ENCODE measurements at regions not wholly inside any gene's neighbourhood (a gene's known extent, or its start where the extent isn't known, plus 50 kb on each side); places are given as distances from the start of the nearest gene placed in this dataset.

DNA sequence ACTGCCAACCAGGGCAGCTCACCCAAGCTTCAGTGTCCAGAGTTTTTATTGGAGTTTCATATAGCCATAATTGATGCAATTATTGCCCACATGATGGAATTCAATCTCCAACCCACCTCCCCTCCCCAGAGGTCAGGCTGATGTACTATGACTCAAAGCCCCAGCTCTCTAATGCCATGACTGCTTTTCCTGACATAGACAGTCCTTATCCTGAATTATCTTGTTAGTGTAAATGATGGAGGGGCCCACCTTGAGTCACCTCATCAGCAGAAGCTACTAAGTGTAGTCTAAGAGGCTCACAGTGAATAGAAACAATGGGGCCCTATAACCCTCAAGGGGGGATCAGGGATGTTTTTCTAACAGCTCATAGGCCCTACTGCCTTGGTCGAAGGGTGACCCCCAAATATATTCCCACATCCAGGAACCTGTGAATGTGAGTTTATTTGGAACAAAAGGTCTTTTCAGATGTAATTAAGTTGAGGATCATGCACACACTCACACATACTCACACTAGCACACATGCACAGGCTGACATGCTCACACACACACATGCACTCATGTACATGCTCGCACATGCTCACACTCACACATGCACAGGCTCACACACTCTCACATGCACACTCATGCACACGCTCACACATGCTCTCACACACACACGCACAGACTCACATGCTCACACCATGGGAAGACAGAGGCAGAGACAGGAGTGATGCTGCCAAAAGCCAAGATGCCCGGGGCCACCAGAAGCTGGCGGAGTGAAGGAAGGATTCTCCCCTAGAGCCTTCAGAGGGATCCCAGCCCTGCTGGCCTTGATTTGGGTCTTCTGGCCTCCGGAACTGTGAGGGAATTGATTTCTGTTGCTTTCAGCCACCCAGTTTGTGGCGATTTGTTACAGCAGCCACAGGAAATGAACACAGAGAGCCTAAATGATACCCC is 131.2 kb upstream of the SMAD3 start:
- no peak for DNase-seq

DNA sequence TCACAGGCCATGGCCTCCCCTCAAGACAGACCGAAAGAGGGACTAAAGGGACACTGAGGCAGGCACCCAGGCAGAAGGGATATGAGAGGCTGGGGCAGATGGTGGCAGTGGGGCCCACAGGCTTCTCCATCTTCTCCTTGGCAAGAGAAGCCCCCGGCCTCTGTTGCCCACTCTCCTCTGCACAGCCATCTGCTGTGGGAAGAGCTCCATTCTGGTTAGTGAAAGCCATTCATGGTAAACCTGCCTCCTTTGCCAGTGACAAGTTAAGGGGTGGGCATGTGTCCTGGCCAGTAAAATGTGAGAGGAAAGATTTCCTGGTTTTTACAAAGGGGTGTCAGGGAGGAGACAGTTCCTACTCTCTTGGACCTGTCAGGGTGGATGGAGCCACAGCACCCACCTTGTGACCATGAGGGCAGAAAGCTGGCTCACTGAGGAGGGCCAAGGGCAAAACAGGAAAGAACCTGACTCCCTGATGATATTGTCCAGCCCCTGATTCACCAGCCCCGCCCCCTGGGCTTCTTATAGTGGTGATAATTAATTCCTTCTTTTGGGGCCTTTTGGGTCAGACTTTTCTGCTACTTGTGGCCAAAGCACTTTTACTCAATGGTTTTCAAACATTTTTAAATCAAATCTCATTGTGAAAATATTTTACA is 130.4 kb upstream of the SMAD3 start:
- DNase-seq: no peak

DNA sequence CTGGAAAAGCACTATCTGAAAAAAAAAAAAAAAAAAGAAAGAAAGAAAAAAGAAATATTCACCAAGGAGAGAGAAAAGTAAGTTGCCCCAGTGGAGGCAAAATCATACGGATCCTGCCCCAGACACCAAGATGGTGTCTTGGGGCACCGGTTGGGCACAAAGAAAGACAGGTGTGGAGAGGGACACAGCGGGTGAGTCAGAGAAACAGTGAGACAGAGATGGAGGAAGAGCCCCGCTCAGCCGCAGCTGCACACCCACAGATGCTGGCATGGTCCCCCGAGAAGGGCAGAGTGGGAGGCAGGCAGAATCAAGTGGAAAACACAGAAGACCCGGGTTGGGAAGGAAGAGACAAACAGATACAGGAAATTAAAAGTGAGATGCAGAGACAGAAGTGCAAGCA is 129.7 kb upstream of the SMAD3 start:
- no peak for DNase-seq

DNA sequence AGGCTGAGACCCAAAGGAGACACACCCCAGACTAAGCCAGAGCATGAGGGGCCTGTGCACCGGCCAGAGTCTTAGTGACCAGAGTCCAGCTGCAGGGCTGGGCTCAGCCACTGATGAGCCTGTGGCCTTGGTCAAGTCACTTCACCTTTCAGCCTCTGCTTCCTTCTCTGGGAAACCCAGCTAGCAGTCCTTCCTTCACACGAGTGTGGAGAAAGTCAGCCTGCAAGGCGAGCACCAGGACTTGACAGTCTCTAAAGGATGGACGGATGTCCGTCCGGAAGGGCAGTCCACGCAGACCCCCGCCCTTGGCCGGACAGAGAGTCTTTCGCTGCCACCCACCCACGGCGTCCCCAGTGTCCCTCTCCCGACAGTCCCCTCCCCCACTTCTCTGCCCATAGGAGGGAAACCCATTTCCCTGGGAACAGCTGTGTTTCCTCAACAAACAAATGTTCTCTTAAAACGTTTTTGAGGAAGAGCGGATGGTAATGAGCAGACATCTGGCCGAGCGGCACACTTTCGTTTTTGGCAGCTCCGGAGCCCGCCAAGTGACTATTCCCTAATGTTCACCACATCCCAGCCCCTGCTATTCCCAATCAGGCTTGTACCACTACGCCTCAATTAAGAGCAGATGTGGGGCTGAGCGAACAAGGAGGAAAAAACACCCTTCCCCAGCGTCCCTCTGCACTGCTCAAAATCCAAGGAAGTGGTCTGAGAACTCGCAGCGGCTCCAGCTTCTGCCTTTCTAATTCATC is 129.1 kb upstream of the SMAD3 start:
- no peak for DNase-seq

DNA sequence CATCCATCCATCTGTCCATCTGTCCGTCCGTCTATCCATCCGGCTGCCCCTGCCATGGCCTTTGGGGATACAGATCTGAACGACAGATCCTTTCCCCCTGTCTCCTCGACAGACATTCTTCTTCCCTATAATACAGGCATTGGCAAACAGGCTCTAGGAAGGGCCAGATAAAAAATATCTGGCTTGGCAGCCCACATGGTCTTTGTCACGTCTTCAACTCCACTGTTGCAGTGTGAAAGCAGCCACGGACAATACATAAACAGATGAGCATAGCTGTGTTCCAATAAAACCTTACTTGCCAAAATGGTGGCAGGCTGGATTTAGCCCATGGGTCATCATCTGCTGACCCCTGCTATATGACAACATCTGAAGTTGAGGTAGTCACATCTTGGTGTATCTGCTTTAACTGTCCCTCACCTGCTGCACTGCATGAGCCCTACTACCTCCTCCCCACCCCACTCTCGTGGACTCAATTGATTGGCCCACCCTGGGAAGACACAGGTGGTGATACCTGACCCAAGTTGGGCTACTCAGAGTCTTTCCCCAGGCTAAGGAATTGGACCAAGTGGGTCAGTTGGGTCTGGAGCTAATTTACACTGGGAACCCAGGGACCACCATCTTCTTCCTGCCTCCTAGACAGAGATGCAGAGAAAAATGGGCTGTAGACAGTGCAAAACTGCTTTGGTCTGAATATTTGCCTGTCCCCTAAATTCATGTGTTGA is 128.4 kb upstream of the SMAD3 start:
- no peak for DNase-seq

DNA sequence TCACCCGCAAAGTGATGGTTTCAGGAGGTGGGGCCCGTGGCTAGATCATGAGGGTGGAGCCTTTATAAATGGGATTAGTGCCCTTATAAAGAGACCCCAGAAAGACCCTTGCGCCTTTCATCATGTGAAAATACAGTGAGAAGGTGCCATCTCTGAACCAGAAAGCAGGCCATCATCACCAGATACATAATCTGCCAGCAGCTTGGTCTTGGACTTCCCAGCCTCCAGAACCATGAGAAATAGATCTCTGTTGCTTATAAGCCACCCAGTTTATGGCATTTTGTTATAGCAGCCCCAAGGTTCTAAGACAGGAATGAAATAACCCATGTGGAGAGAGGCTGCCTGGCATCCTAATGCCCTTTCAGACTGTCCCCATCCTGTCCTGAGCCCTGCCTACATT is 127.8 kb upstream of the SMAD3 start:
- DNase-seq: no peak

DNA sequence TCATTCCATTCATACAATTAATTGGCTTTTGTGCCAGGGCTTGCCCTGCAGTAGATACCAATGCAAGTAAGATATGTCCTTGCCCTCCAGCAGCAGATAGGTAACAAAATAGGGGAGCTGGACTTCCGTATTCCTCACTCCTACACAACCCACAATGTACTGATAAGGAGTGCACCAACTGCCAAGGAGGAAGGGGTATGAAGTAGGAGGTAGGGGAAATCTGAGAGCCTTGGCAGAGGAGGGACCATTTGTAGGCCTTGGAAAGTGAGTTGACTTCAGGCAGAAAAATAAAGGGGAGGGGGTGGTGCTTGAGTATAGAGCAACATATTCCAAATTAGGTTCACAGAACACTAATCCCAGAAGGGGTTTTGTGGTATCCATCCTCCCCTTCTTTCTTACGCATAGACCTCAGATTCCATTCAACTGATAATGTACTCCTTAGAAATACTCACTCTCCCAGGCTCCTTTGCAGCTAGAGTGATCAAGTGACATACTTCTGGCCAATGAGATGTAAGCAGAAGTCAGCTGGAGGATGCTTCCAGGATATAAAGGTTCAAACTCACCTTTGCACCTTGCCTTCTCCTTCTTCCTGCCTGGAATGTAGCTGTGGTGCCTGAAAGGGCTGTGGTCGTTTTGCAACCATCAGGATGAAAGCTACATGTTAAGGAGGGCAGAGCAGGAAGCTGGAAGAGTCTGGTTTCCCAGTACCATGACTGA is 127.1 kb upstream of the SMAD3 start:
- DNase-seq: no peak

DNA sequence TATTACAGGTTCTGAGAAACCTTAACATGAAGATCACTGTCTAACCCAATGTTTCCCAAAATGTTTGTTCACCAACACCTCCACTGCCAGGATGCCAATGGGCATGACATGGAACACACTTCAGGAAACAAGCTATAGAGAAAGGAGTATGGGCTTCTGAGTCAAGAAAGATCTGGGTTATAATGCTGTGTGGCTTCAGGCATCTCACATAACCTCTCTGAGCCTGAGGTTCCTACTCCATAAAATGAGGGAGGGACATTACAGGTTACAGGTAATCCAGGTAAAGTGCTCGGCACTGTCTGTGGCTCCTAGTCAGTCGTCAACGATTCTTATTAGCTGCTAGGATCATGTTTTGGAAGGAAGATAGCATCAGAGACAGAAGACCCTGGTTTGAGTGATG is 126.4 kb upstream of the SMAD3 start:
- DNase-seq: no peak

DNA sequence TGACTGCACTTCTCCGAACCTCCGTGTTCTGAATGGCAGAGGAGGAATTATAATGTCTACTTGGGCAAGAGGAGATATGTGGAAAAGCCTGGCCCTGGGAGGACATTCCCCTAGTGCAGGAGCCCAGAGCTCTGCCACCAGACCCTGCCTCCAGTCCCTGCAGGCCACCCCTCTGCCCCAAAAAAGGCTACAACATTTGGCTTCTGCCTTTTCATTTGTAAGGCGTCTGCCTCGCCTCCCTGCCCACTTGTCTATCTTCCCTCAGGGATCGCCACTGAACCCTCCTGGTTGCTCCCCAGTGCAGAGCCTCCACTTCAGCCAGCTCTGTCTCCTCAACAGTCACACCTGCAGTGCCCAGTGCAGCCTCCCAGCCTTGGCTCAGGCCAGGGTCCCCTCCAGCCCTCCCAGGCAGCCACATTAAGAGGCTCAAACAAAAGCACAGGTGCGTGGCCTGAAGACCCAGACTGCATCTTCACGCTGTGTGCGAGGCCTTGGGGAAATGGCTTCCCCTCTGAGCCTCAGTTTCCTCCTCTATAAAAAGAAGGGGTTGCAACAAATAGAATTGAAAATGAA is 125.9 kb upstream of the SMAD3 start:
- DNase-seq: no peak

DNA sequence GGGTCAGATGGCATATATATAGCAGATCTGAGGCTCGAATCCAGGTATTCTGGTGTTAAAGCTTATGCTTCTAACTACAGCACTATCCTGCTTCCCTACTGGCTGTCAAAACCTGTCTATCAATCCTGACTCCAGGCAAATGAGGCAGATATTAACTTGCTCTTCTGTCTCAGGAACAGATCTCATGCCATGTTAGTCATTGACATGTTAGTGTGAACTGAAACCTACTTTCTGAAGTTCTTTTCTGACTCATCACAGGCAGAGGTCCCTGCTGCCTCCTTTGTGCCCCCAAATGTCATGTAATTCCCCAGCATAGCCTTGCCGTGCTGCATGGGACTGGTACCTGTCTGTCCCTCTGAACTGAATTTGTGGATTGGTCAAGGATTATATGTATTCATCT is 125.0 kb upstream of the SMAD3 start:
- DNase-seq: peak in 1 of 2 experiments; percentile 13

DNA sequence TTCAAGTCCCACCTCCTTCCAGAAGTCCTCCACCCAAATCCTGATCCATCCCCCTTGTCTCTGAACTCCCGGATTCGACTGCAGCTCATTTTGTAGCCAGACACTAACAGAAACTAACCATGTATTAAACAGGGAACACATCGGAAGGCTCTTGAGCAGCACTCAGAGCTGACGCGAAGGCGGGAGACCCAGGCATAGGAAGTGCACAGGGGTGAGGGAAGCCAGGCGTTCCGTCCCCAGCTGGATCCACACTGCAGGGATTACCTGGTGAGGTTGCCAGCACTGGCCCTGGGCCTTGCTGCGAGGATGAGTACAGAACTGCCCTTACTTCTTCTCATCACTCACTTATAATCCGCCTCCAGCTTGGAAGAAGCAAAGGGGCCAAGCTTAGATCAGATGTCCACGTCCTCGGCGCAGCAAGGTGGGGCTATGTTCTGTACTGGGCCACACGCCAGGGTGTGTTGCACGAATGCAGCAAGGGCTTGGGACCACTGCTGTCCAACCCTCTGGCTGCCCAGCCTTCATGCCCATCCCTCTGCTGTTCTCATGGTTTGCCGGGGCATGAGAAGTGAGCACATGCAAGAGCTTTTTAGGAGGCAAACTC is 124.2 kb upstream of the SMAD3 start:
- DNase-seq: no peak

DNA sequence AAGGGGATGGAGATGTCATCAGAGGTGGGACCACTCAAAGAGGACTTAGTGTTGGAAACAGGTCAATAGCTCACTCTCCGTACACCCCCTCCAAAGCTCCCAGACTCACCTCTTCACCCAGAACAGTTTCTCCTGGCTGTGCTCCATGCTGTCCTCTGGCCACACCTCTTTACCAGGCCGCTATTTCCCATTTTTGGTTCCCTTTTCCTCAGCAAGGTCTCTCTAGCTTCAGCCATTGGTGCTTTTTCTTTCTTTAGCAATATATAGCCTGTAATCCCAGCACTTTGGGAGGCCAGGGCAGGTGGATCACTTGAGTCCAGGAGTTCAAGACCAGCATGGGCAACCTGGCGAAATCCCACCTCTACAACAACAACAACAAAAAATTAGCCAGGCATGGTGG is 123.6 kb upstream of the SMAD3 start:
- DNase-seq: no peak

DNA sequence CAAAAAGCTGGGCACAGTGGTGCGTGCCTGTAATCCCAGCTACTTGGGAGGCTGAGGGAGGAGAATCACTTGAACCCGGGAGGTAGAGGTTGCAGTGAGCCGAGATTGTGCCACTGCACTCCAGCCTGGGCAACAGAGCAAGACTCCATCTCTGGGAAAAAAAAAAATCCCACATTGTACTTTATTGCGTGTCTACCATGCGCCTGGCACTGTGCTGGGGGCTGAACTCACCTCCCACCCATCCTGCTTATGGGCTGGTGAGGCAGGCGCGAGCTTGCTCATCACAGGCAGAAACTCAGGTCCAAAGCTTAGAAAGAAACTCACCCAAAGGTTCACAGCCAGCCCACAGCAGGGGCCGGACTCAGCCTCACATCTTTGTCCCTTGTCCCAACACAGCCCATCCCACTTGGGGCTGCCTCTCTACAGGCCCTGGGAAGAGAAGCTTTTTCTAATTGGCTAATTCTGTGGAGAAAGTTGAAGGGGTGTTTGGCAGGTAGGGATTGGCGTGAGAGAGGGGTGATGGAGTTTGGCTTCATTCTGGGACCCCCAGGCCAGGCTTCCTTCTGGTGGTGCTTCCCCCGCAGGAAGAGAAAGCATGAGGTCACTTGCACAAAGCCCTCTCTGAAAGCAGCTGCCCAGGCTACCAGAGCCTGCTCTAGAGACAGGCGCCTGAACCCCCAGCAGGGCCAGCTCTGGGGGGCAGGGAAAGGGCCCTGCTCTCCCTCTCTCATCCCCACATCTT is 122.6 kb upstream of the SMAD3 start:
- DNase-seq: no peak

DNA sequence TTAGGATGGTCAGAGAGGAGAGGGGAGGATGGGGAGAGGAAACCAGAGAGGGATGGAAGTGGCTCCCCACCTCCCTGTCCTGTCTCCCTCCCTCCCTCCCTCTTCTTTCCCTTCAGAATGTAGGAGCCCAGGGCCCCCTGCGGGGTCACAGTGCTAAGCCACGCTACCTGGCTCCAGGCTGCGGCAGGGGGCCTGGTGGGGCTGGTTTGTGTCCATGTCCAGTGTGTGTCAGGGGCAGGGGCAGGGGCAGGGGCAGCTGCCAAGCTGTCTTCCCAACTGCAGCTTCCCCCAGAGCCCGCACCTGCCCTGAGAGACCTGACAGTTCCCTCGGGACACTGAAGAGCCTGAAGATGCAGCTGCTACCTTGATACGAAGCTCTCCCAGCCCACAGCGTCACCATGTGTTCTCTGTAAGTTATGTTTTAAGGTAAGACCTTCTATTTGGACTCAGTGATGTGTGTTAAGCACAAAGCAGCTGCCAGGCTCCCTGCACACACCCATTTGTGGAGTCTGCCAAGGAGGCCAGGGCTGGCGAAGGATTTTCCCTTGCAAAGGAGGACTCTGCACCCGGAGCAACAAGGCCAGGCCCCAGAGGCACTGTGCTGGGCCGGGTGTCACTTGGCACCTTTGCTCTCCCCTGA is 121.8 kb upstream of the SMAD3 start:
- no peak for DNase-seq

DNA sequence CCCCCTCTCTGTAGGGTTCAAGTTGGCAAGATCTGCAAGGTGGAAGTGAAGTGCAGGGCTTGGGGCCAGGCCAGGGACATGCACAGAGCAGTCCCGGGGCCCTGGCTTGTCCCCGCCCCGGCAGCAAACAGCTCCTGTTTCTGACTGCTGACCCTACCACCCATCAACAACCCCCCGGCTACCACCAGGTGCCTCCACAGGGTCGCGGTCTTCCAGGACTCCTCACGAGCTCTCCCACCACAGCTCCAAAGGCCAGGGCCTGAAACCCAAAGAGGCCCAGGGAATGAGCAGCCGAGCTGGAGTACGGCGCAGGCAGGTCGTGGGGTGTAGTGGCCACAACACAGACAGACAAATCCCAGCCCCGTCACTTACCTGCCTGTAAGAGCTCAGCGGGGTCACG is 121.3 kb upstream of the SMAD3 start:
- DNase-seq: no peak

DNA sequence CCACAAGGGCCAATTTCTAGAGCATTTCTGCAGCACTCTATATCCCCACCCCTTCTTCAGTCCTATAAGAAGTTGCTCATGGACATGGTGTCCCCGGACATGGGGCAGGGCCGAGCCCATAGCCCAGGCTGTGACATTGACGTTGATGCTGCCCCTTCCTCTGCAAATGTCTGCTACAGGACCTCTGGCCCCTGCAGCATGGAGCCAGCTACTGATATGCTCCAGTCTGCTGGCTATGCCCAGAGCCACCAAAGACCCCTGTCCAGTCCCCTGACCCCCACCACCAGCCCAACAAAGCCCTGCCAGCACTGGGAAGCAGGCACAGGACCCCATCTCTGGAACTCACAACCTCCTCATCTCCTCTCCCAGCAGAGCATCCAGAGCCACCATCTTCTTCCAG is 120.1 kb upstream of the SMAD3 start:
- DNase-seq: no peak

DNA sequence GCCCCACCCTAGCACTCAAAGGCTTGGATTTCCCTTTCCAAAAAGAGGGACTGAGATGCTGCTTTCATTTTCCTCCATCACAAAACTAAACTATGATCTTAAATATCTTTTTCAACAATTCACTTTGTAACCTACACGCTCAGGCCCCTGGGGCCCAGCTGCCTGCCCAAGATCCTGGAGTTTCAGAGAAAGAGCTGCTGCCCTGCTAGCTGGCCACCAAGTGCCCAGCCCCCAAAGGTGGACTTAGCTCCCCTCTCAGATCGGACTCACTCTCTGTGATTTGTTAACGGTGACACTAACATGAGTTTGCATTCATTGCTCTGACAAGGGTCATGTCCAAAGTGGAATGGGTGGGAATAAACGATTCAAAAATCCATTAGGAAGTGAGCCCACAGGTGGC is 119.6 kb upstream of the SMAD3 start:
- DNase-seq: no peak

DNA sequence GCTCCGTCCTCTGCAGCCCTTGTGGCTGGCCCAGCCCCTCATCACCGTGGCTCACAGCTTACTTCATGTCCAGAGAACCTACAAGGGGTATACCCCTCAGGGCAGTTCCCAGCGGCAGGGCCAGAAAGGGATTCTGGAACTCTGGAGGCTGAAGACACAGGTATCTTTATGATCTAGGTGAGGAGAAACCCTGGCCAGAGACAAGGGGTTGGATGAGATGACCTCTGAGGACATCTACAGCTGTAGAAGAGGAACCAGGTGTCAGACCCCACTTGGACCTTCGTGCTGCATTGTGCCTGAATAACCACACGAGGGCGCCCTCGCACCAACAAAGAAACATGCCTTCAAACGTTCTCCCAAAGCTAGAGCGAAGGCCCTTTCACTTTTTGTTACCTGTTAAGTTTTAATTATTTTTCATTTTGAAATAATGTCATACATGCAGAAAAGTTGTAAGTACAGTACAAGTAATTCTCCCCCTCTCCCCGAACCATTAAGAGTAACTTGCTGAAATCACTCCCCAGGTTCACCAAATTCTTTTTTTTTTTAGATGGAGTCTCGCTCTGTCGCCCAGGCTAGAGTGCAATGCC is 118.7 kb upstream of the SMAD3 start:
- peak; percentile 70 to 77 for DNase-seq

DNA sequence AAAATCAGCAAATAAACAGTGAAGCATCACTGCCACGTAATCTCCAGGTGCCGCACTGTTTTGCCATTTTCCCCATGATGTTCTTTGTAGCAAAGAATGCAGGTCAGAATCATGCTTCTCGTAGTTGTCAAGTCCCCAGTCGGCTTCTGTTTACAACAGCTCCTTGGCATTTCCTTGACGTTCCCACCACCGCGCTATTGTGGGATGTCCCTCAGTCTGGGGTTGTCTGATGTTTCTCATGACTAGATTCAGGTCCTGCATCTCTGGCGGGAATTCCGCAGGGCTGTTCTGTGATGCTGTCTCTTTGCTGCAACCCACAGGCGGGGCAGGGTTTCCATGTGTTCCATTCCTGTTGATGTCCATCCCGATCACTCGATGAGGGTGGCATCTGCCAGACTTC is 117.9 kb upstream of the SMAD3 start:
- DNase-seq: no peak

DNA sequence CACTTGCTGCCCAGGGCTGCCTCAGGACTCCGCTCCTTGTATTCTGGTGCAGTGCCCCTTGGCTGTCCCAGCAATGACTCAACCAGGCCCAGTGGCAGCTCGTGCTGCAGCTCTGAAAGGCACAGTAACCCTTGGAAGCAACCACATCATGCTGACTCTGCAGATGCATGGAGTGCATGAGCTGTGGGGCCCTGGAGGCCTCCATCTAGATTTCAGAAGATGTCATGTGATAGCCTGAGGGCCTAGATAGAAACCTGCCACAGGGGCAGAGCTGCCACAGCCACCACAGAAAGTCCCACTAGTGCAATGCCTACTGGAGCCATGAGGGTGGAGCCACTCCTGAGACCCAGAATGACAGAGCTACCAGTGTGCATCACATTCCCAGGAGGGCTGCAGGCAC is 117.1 kb upstream of the SMAD3 start:
- DNase-seq: peak; percentile 7 to 28

Data from activated CD4-positive, alpha-beta T cell treated with anti-CD3 and anti-CD28 coated beads, Interleukin-2, amount 50 U/mL, for 48 hours (primary cell).